HG02588 (cell line): ENCODE measurements at regions not wholly inside any gene's neighbourhood (a gene's known extent, or its start where the extent isn't known, plus 50 kb on each side); places are given as distances from the start of the nearest gene placed in this dataset.

Experiments used
- ATAC-seq: cut with Tn5 transposase; IDR thresholded peaks from one replicate; pipeline ENCODE4 v1.9.1; 2021; ENCODE audit warnings: mild to moderate bottlenecking, moderate library complexity; ENCODE audit not compliant: unreplicated experiment

GRCh38 chr16:52056259-52056658 is 490.7 kb downstream of the TOX3 start:
- ATAC-seq, result no peak

DNA sequence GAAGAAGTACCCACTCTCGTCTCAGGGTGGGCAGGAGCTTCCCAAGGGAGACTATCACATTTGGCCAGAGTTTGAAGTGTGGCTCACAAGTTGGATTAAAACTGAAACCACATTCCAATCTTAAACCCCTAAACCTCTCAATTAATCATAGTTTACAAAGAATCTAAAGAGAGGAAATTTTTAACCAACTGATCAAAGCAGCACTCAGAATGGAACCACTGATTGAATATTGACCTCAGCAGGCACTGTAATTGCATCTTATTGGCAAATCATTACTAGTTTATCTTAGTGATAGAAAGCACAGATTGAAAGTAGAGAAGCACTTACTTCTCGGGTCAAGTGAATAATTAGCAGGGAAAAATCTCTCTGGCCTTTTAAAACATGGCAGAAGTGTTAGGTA is 491.6 kb downstream of the TOX3 start:
- no peak for ATAC-seq

- ATAC-seq, result no peak
These were observed 492.6 kb downstream of the TOX3 start for GRCh38 chr16:52054326-52054725.

DNA sequence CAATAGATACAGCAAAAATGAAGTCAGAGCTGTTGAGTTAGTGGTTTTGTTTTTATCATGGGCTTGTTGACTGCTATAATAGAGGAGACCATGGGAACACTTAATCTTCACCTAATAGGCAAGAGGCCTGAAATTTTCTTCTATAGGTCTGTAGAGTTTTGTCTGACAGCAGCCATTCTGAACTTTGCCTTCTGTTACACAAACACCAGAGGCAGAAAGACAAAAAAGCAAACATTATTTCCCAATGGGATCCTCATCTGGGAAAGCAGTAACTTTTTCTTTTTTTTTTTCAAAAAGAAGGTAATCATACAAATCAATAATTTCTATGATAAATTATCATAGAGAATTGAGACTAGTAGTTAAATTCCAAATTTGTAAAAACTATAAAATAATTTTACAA is 494.1 kb downstream of the TOX3 start:
- no peak for ATAC-seq

- no peak for ATAC-seq
These were observed 495.4 kb downstream of the TOX3 start for GRCh38 chr16:52051414-52052172.

DNA sequence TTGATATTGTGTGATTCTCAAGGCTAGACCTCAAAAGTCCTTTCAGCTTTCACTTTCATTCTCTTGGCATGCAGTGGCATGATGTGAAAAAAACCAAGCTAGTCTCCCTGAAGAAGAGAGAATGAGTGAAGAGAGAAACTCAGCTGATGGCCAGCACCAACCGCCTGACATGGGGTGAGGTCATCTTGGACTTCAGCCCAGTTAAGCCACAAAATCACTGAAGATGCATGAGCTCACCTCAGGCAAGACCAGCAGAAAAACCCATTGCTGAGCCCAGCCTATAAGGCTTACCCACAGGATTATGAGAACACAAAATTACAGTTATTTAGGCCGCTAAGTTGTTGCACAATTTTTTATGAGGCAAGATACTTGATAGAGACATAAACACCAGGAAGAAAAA is 496.5 kb downstream of the TOX3 start:
- ATAC-seq, result no peak

GRCh38 chr16:52035436-52035835 is 511.5 kb downstream of the TOX3 start:
- no peak for ATAC-seq

- no peak for ATAC-seq
These were observed 512.1 kb downstream of the TOX3 start for GRCh38 chr16:52034830-52035229.

GRCh38 chr16:52033992-52034391 is 513.0 kb downstream of the TOX3 start:
- ATAC-seq, result no peak

- no peak for ATAC-seq
These were observed 524.0 kb downstream of the TOX3 start for GRCh38 chr16:52022980-52023379.

DNA sequence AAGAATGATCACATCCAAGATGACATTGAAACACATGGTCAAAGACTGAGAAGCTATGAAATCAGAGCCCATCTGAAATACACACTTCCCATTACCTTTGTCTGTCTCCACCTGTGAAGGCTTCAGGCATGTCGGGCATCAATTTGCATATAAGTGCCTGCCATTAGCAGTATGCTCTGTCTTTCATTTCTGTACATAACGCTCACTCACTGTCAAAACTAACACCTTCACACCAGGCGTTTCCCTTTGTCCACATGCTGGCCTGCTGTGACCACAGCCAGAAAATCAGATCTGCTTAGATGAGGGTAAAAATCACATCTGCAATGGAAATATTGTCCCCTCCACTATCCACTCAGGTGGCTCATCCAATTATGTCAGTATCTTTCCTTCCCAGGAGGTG is 524.8 kb downstream of the TOX3 start:
- ATAC-seq, result no peak

DNA sequence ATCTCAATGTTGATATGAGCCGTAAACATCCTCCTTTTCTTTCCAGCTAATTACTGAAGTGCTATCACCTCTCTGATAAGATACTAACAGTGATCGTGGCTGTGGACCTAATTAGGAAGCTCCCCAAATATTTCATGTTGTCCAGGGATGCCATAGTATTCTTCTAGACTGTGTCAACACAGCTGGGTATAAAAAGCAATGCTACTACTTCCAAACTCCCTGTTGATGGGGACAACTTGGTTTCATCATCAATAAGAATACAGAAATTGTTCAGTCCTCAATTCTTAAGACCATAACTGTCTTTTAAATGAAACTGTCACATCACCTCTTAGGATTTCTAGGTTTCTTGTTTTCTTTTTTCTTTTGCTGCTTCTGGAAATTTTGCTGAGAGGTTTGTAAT is 530.6 kb downstream of the TOX3 start:
- no peak for ATAC-seq

- ATAC-seq, result no peak
These were observed 541.4 kb downstream of the TOX3 start for GRCh38 chr16:52005551-52005950.

GRCh38 chr16:52004343-52004742 is 542.6 kb downstream of the TOX3 start:
- no peak for ATAC-seq

- ATAC-seq, result no peak
These were observed 544.9 kb downstream of the TOX3 start for GRCh38 chr16:52002026-52002425.

- no peak for ATAC-seq
These were observed 550.4 kb downstream of the TOX3 start for GRCh38 chr16:51996516-51996915.

DNA sequence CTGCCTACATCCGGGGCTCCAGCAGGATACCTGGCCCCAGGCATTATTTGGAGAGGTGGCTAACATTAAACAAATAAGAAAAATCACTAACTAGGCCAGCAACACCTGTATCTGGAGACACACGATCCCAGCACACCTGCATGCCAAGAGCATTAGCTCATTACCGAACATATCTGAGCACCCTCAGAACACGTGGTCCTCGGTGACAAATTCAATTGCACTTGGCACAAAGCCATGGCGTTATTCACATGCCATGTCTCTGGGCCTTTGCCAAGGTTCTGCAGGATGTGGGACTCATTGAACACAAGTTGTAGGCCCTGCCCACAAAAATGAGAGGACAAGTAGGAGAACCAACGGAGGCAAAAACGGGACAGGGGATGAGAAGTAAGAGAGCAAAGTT is 552.3 kb downstream of the TOX3 start:
- ATAC-seq, result no peak

GRCh38 chr16:51989637-51990230 is 557.2 kb downstream of the TOX3 start:
- ATAC-seq, result no peak

GRCh38 chr16:51988977-51989376 is 558.0 kb downstream of the TOX3 start:
- ATAC-seq, result no peak

- no peak for ATAC-seq
These were observed 559.4 kb downstream of the TOX3 start for GRCh38 chr16:51987519-51987918.

- ATAC-seq, result no peak
These were observed 560.2 kb downstream of the TOX3 start for GRCh38 chr16:51986717-51987116.

DNA sequence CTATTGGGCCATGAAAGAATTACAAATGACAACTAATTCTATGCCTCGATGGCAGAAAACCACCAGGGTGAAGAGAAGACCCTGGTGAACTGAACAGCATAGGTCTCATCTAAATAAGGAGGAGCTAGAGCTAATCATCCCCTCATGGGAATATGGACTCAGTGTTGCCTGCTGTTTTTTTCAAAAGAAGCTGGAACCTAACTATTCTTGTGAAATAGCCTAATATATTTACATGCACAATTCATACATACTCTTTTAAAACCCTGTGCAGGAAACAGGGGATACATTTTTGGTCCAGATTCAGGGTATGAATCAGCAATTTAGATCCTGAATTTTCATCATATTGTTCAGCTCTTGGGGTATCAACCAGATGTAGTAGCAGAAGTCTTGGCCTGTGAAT is 560.6 kb downstream of the TOX3 start:
- ATAC-seq, result no peak

GRCh38 chr16:51985126-51985525 is 561.8 kb downstream of the TOX3 start:
- ATAC-seq, result no peak
